Body of pancreas (tissue), 4 donors: ENCODE measurements at regions not wholly inside any gene's neighbourhood (a gene's known extent, or its start where the extent isn't known, plus 50 kb on each side); places are given as distances from the start of the nearest gene placed in this dataset.

ENCODE experiments used
- ATAC-seq: fragments of 150-250 bp; one replicate; pipeline ENCODE4 v1.9.1; 2016
- DNase-seq, 4 donors: peaks; one replicate each; pipeline ENCODE4 v3.0.0-alpha.2; 2019
- H3K27ac ChIP-seq, 4 donors: fragments of 200-600 bp; sonication (generic); 1 replicate in 3 of 4; 2 replicates in 1 of 4; pipeline versions ENCODE4 v1.5.1 to v1.6.1; 2016 to 2019; ENCODE audit warnings: mild to moderate bottlenecking in 1 of 4, mixed read lengths in 1 of 4, moderate library complexity in 1 of 4
- H3K27me3 ChIP-seq, 2 donors: fragments of 200-600 bp; sonication (generic); one replicate each; pipeline ENCODE4 v1.6.0; 2016; ENCODE audit warnings: mild to moderate bottlenecking in 1 of 2
- H3K36me3 ChIP-seq, 2 donors: fragments of 200-600 bp; sonication (generic); replicated peaks in 1 of 2; 2 replicates each; pipeline ENCODE4 v1.5.1; 2016; ENCODE audit warnings: low read depth in 2 of 2; ENCODE audit not compliant: insufficient read depth in 1 of 2
- H3K4me1 ChIP-seq: fragments of 200-600 bp; sonication (generic); one replicate; pipeline ENCODE4 v1.6.0; 2016
- H3K4me3 ChIP-seq, 2 donors: fragments of 200-600 bp; sonication (generic); 1 replicate in 1 of 2; 2 replicates in 1 of 2; pipeline ENCODE4 v1.5.1; 2016 to 2019
- H3K9me3 ChIP-seq, 3 donors: fragments of 200-600 bp; sonication (generic); 1 replicate in 2 of 3; 2 replicates in 1 of 3; pipeline ENCODE4 v1.5.1; 2016
- POLR2A ChIP-seq, 3 donors: fragments of 450-650 bp; IDR thresholded peaks; one replicate each; pipeline ENCODE4 v1.6.1; 2016; ENCODE audit warnings: antibody characterized with exemption in 3 of 3, mild to moderate bottlenecking in 2 of 3
- WGBS, 2 donors: methylation state at CpG; one replicate each; pipeline ENCODE4 v1.1.5; 2017; 5-methylcytosine and 5-hydroxymethylcytosine counted together
- intact Hi-C: fragments of 100-400 bp; cut with DNase I; formaldehyde crosslinking; loops from one replicate; pipeline ENCODE4 v1.15.1; 2023
- TF ChIP-seq, protein P1 (sequence below), 7 experiments: fragments of 450-650 bp in 4 of 7; fragments of 200-600 bp in 3 of 7; sonication (generic) in 3 of 7; IDR thresholded peaks; one replicate each; pipeline ENCODE4 v1.5.1; 2016 to 2019; ENCODE audit warnings: antibody characterized with exemption in 7 of 7

DNA sequence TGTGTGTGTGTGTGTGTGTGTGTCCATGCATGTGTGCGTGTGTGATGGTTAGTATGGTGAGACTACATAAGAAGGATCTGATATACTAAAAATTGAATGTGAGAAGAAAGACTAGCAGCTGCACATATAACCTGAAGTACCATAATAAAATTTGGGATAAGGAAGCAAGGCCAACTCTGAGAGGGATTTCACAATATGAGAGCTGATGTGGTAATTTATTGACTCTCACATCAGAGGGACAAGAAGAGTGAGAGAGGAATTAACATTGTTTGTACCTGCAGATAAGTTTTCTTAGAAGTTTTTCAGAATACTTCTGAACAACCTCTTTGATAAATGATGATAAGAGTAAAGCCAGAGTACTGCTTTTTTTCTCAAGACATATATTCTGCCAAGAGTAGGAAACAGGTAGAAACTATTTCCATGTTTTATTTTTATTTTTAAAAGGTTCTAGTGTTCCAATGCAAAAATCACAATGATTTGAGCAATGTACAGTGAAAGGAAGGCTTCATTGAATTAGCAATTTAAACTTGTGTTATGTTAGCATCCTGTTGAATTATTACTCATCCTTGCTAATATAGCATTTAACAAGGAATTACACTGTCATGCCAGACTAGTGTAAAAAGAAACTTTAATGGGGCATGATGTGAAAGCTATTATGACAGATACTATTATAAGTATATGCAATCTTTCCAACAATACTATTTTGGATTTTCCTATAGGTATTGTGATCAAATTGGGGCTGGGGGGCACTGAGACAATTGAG lies 415.5 kb upstream of the ARPP21 start:
- no peaks in the 10 kb centered on the region for H3K4me1 ChIP-seq
- H3K4me3 ChIP-seq: no peak overlapping the region
- DNase-seq (no peak), ATAC-seq (no peak)
- H3K27me3 ChIP-seq: no peaks in the 10 kb centered on the region
- no peaks in the 10 kb centered on the region for H3K9me3 ChIP-seq
- H3K36me3 ChIP-seq: no peaks in the 10 kb centered on the region
- TF ChIP-seq, protein P1, sequence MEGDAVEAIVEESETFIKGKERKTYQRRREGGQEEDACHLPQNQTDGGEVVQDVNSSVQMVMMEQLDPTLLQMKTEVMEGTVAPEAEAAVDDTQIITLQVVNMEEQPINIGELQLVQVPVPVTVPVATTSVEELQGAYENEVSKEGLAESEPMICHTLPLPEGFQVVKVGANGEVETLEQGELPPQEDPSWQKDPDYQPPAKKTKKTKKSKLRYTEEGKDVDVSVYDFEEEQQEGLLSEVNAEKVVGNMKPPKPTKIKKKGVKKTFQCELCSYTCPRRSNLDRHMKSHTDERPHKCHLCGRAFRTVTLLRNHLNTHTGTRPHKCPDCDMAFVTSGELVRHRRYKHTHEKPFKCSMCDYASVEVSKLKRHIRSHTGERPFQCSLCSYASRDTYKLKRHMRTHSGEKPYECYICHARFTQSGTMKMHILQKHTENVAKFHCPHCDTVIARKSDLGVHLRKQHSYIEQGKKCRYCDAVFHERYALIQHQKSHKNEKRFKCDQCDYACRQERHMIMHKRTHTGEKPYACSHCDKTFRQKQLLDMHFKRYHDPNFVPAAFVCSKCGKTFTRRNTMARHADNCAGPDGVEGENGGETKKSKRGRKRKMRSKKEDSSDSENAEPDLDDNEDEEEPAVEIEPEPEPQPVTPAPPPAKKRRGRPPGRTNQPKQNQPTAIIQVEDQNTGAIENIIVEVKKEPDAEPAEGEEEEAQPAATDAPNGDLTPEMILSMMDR (IDR thresholded peaks at IDR 0.05): no peak
- TF ChIP-seq POLR2A (IDR thresholded peaks at IDR 0.05): no peak
- 53 to 66% methylated on average over 1 of the region's 1 CpG for WGBS, 2 donors
- no peak overlapping the region for H3K27ac ChIP-seq
- intact Hi-C loops: no loop called here

GRCh38 chr3:35224565-35225295 lies 414.6 kb upstream of the ARPP21 start:
- Histone ChIP-seq H3K4me3 (no peak overlapping the region), H3K27ac (no peak overlapping the region), H3K27me3 (no peaks in the 10 kb centered on the region), H3K9me3 (no peaks in the 10 kb centered on the region), H3K36me3 (no peaks in the 10 kb centered on the region), H3K4me1 (no peaks in the 10 kb centered on the region)
- intact Hi-C loops: no loop called here
- TF ChIP-seq POLR2A (IDR thresholded peaks at IDR 0.05): no peak
- TF ChIP-seq, protein P1 (IDR thresholded peaks at IDR 0.05): no peak
- DNase-seq (no peak), ATAC-seq (no peak)
- WGBS, 2 donors: 8 to 15% methylated on average over 3 of the region's 3 CpGs

GRCh38 chr3:35241236-35241635 lies 398.1 kb upstream of the ARPP21 start:
- 20 to 33% methylated on average over 2 of the region's 2 CpGs for WGBS, 2 donors
- DNase-seq: no peak
- intact Hi-C loops: no loop called here
- Histone ChIP-seq H3K4me3 (no peak overlapping the region), H3K9me3 (no peaks in the 10 kb centered on the region), H3K36me3 (no peaks in the 10 kb centered on the region), H3K4me1 (no peaks in the 10 kb centered on the region), H3K27me3 (no peaks in the 10 kb centered on the region), H3K27ac (no peak overlapping the region)
- no peak for ATAC-seq
- no peak for TF ChIP-seq POLR2A (IDR thresholded peaks at IDR 0.05)
- TF ChIP-seq, protein P1 (IDR thresholded peaks at IDR 0.05): no peak

DNA sequence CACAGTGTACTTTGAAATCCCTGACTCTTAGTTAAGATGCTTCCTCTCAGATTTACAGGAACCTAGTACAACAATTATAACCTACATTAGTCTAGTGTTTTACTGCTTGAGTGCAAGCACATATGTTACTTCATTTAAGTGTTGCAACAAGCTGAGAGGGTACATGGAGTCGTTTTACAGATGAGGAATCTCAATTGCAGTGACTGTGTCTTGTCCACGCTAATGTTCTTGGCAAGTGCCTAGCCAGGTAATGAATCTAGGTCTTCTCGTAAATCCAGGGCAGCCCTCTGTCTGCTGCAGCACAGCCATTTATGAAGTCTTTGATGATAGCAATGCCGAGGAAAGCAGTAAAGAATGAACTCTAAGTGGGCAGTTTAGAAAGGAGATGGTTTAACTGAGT lies 384.4 kb upstream of the ARPP21 start:
- Histone ChIP-seq H3K4me1 (no peaks in the 10 kb centered on the region), H3K27me3 (no peaks in the 10 kb centered on the region), H3K27ac (no peak overlapping the region), H3K4me3 (no peak overlapping the region), H3K9me3 (no peaks in the 10 kb centered on the region), H3K36me3 (no peaks in the 10 kb centered on the region)
- TF ChIP-seq, protein P1 (IDR thresholded peaks at IDR 0.05): no peak
- no peak for TF ChIP-seq POLR2A (IDR thresholded peaks at IDR 0.05)
- WGBS, 2 donors: 52 to 58% methylated on average over 4 of the region's 4 CpGs
- DNase-seq (no peak), ATAC-seq (no peak)
- intact Hi-C loops: no loop called here
